Amygdala (tissue), 56 donors: ENCODE measurements at regions not wholly inside any gene's neighbourhood (a gene's known extent, or its start where the extent isn't known, plus 50 kb on each side); places are given as distances from the start of the nearest gene placed in this dataset.

Experiments used
- DNase-seq, 56 donors: peaks; one replicate each; lab custom pipeline; 2025; lab: John Stamatoyannopoulos, UW

DNA sequence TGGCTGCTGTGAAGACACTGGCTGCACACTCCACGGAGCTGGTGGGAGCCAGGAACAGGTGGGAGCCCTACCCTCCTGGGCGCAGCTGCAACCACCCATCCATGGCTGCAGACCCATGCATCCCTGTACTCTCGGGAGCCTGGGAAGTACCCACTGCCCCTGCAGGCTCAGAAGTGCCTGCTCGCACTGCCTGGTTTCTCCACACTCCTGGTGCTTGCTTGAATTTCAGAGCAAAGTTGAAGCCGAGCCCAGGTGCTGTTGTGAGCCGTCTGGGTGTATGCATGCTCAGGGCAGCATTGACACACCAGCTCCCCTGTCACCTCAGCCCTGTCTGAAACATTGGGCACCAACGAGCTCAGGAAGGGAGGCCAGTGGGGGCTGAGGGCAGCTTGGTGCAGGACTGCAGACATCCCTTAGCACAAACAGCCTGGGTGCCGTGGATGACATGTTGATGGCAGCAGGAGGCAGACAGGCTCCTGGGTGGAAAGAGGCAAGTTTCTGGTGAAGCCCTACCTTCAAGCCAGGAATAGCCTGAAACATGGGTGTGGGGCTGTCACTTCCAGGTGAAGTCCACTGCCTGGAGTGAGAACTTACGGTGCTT, 585.9 kb downstream of the PCDH18 start:
- no peak for DNase-seq

DNA sequence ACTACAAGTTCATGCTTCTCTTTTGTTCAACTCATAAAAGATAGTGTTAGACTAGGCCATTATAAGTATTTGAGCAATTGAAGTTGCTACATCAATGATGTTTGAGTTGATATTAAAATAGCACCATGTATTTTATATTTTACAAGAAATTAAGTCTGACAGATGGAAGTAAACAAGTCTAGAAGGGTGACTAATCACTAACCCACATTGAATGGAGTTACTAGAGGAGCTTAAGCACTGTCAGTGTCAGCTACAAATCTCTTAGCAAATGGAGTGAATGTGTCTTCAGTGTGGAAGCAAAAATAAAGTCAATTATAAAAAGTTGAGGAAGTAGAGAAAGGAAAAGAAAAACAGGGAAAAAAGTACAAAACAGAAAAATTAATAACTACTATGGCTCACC, 592.5 kb downstream of the PCDH18 start:
- DNase-seq: no peak

DNA sequence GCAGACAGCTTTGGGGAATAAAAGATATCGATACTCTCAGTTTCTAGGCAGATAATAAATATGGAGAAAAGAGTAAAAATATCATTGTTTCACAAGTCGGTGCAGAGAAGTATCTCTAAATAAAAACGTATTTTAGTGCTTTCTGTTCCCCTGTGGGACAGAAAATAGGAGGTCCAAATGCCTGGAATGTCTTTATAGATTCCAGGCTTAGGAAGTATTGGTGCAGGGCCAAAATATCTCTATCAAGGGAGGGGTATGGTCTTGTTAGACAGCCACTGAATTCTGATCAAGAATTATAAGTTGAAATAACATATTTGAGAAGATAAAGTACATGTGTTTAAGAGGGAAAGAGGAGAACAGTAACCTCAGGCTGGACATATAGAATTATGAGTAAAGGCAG, 596.4 kb downstream of the PCDH18 start:
- DNase-seq: no peak

DNA sequence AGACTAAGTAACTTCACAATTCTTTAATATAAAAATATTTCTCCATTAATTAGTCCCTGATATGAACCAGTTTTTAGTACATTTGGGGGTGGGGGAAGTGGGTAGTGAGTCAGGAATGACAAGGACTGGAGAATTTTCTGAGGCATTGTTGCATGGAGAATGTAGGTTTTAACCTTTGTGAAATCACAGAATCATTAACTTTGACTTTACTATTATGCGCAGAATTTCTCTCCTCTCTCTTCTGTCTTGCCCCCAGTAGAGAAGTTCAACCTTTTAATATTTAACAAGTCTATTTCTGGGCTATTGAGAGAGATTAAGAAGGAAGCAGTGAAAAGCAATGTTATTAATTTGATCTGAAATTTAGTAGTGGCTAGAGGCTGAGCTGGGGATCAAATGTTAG, 597.0 kb downstream of the PCDH18 start:
- DNase-seq: no peak

DNA sequence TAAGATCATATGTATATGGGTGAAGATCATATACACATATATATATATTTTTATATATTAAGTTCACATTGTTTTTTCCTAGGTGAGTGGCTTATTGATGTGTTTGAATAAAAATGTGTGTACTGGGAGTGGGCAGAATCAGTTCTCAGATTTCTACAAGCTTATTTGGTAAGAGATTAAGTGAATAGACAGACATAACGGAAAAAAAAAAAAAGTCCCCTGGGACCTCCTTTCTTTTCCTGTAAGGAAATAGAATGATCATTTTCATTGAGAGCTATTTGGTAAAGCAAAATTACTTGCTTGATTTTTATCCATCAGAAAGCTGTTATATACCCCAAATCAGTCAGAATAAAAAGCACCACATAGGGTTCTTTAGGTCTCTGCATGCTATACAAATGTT, 597.7 kb downstream of the PCDH18 start:
- DNase-seq: no peak

DNA sequence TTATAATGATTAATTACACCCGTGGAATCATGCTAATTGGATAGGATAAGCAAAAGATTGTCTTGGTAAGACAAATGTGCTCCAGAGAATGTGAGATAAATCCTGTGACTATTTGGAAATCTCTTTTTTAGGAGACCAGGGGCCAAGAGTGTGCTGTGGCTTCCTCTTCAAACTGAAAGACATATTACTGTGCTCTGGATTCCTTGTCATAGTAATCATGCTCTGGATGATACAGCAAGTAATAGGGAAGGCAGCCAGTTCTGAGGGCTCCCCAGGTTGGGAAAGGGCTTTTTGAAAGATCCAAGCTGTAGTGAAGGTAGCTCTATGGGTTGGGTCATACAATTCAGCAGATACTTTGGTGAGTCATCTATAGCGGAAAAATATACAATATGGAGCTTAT, 600.5 kb downstream of the PCDH18 start:
- DNase-seq: no peak

DNA sequence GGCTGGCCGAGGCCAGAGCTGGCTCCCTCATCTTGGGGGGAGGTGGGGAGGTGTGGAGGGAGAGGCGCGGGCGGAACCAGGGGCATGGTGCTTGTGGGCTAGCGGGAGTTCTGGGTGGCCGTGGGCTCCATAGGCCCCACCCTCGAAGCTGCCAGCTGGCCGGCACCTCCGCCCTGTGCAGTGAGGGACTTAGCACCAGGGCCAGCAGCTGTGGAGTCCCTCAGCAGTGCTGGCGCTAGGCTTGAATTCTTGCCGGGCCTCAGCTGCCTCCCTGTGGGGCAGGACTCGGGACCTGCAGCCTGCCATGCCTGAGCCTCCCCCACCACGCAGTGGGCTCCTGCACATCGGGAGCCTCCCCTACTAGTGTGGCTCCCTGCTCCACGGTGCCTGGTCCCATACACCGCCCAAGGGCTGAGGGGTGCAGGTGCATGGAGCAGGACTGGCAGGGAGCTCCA, 603.3 kb downstream of the PCDH18 start:
- no peak for DNase-seq

DNA sequence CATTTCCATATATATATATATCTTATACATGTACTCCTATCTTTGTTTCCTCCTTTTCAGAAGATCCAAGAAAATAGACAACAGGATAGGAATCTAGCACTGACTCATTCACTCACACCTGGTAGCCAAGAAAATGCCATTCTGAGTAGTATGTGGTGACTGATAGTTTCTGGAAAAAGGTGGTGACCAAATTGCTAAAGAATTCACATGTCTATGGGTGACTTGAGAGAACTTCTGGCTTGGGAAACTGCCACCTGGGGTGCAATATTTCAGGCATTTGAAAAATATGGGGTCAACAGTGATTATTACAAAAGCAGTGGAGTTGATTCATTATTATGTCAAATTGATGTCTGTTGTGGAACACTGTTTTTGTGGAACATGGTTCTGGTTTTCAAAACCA, 605.1 kb downstream of the PCDH18 start:
- DNase-seq: no peak

DNA sequence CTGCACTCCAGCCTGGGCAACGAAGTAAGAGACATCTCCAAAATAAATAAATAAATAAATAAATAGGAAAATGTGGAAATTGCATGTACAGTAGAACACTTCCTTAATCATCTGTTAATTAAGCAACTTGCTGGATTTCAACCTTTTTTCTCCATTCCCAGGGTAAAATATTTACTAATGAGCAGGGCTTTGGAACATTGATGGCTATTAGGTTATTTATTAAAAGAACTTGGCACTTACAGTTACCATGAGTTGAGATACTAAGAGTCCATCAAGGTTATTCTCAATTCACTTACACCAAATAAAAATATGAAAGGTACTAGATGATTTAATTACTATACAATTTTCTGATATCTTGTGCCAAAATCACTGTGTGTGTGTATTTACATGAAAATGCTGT, 607.1 kb downstream of the PCDH18 start:
- DNase-seq: no peak

DNA sequence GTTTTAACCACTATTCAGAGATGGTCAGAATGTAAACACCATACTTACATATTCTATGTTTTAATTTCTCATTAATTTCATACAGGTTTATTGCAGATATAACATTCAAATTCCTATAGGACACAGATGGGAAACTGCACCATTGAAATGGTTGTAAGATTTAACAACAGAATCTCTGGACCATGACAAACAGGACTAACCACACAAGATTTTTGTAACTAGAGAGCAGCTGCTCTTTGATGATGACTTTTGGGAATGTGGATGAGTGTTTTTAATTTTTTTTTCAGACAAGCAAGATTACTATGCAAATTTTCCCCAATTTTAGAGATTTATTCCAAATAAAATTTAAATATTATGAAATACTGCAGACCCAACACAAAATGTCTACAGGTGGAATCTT, 610.2 kb downstream of the PCDH18 start:
- no peak for DNase-seq

DNA sequence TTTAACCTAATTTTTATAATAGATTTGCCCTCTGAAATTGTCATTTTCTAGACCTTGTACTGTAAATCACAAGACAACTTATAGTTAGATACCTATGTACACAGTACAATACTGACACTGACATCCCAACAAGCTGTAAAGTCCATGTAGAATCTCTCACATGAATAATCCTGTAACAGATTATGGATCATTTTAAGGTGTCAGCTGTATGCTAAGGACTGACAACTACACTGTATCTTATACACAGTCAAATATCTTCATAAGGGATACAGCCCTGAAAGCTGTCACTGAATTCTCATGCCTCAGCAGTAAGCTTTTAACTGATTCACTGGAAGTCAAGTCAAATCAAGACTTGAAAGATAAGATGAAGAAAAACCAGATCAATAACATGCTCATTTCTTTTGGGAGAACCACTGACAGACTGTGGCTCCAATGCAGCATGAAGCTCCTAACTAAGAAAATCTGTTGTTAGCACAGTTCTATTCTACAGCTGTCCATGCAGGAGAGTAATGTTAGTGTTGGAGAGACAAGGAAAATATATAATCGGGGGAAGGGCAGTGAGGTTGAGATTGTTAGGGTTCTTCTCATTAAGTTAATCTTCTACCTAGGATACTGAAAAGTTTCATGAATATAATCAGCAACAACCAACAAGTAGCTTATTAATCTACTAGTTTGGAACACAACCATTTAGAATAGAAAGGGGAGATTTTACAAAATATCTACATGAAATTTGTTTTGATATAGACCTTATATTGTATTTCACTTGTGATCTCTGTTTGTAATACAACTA, 612.0 kb downstream of the PCDH18 start:
- no peak for DNase-seq

DNA sequence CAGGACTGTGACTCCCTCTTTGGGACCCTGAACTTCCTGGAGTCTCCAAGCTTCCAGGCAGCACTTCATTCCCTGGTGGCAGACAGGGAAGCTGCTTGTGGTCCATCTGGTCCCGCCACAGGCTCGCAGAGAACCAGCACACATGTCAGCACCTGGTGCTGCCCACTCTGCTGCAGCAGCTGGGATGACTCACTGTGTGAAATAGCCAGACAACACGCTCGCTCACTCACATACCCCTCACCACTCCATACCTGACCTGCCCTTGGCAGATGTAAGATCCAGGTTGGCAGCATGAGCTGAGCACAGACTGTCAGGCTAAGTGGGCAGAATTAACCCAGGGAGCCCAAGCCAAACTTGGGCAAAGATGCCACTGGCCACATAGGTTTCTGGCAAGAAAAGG, 613.5 kb downstream of the PCDH18 start:
- no peak for DNase-seq

DNA sequence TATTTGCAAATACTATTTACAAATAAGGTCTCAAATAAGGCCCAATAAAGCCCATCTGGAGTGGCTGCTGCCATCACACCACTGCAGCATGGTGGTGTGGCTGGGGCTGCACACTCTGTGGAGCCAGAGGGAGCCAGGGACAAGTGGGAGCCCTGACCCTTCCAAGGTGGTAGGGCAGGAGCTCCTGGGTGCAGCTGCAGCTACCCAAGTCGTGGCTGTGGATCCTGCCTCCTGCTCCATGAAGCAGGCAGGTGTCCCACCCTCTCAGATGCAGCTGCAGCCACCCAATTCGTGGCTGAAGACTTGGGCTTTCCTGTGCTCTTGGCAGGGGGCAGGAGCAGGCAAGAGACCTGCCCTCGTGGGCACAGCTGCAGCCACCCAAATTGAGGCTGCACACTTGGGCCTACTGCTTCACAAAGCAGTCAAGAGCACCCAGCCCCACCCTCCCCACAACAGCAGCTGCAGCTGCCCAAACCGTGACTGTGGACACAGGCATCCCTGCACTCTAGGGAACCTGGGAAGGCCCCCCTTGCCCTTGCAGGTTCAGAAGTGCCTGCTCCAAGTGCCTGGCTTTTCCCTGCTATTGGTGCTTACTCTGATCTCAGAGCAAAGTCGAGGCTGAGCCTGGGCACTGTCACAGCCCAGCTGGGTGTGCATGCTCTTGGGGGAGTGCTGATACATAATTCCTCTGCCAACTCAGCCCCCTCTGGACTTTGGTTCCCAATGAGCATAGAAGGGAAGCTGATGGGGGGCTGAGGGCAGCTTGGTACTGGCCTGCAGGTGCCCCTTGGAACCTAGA, 614.8 kb downstream of the PCDH18 start:
- DNase-seq: no peak

DNA sequence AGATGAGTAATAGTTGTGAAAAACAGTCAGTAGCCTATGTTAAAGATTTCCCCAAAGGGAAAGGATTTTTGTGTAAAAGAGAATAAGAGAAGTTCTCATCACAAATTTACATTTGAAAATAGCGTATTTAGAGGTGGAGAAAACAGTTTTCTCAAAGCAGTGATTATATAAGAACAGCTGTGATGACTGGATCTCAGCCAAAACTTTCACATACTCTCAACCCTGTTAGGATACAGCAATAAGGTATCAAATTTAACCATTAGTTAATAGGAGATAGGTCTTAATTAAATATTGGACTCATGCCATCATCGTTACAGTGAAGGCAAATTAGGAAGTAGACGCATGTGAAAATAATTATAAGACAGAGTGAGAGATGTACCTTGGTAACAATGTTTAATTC, 622.7 kb downstream of the PCDH18 start:
- DNase-seq: no peak

DNA sequence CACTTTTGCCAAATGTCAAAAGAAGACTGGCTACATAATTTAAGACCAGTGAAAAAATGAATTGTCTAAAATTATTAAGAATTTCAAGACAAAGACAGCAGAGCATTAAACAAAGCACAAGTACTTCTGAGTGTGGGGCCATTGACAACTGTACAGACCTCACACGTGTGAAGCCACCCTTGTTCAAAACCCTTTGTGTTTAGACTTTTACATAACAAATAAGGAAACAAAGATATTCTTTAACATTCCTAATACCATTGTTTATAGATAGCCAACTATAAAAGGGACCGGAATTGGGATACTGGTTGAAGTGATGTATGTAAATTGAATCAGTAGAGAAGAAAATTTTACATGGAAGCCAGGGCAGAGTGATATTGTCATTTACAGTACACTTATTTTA, 624.2 kb downstream of the PCDH18 start:
- no peak for DNase-seq

DNA sequence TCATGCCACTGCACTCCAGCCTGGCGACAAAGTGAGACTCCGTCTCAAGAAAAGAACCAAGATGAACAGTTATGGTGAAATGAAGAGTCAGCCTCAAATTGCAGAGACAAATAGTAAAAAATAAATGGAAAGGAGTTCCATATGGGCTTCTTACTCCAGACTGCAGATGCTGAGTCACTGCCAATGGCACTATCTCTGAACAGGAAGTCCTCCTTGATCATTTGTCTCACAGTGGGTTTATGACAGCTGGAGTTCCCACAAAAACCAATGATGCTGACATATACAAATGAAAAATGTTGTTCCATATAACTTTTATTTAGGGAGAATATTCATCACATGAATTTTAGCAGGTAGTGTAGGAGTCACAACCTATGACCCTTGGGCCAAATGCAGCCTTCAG, 631.6 kb downstream of the PCDH18 start:
- no peak for DNase-seq

DNA sequence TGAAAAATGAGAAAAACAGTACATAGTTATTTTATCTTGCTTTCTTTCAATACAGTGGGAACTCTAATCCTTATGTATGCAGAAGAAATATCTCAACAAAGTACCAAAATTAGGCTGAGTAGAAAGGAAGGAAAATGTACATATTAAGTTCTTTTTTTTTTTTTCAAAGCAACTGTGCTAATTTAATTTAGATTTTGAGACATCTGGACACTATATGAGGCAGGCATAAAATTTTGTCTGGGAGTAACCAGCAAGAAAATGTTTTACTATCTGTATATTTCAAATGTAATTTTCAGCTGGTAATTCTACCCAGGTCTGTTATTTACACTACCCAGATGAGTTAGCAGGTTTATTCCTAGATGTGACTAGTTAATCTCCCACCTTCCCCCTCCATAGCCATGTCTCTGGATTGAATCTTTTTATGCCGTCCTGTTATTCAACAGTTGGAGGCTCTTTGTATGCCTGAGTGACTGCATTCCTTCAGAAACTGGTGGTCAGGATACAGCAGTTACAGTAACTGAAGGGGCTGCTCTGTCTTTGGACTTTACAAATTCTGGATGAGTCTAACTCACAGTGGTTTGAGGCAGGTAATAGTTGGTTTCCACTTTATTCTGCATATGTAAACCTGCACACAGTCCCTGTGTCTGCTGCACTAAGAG, 633.6 kb downstream of the PCDH18 start:
- no peak for DNase-seq

DNA sequence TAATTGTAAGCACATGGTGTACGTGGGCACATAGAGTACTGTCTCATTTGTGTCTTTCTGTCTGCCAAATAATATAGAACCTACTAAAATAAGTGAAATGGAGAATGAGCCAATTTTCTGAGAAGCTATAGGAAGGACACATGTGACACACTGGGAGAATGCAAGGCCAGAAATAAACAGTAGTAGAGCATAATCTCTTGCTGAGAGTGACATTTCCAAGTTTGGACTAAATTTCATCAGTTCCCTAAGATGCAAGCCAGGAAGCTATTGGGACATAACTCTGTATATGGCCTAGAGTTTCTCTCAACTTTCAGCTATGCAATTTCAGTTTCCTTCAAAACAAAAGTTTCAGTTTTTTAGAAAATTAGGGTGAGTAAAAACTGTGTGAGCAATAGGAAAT, 638.7 kb downstream of the PCDH18 start:
- no peak for DNase-seq

DNA sequence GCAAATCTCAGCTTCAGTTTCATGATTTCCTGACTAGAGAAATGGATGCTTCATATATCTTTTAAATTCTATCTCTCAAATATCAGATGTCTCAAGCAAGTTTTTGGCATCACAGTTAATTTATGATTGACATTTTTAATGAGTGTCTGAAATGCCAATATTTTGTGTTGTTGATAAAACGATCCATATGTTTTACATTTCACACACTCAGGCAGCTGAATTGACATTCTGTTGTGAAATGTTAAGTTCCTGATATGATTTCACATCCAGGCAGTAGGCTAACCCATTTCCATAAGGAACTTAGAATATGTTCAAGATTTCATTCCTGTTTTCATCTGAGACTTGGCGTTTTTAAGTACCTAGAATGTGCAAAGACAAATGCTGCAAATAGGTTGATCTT, 650.6 kb downstream of the PCDH18 start:
- no peak for DNase-seq

DNA sequence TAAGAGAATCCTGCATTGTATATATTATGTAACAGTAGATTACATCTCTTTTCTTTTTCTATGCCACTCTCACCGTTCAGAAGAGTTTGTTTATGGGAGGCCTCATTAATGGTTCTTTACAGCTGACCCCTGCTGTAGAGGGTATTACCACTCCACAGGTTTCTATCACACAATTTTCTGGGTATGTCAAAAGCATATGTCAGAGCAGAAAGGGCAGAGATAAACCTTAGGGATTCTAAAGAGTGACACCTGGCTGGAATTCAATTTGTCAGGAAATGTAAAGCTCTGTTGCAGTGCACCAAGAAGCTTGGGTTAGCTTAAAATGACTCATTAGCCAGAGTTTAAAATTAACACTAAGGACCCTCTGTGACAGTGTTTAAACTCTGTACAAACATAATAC, 658.7 kb downstream of the PCDH18 start:
- no peak for DNase-seq

DNA sequence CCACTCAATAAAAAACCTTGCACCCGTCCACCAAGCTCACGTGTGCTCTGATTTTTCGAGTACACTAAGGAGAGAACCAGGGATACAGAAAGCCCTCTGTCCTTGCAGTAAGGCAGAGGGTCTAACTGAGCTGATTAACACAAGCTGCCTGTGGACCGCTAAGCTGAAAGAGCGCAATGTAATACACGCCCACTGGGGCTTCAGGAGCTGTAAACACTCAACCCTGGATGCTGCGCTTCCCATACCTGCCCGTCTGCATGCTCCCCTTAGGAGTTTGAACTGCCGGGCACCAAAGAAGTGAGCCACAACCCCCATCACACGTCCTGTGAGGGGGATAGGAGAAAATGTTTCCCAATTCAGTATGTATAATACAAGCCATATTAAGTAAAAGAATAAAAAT, 664.8 kb downstream of the PCDH18 start:
- DNase-seq: no peak
